ENCODE measurements at regions not wholly inside any gene's neighbourhood (a gene's known extent, or its start where the extent isn't known, plus 50 kb on each side); places are given as distances from the start of the nearest gene placed in this dataset.

DNA sequence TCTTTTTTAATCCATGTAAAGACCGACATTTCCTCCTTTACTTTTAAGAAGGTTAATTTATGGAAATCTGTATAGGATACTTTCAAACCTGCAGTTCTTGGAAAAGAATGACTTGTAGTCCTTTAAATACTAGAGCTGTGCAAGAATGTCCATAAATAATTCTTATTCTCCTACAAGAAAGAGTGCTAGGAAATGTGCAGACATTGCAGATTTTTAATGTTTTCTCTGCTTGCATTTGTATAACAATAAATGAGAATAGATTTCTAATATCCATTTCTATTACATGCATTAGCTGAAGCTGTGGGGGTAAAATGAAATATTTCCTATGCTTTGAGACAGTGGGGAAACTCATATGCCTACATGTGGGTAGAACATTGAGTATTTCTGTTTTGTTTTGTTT lies 607.2 kb upstream of the NOVA1 start:
- H3K27me3 ChIP-seq (ENCODE audit: insufficient read depth, insufficient read length), result no peaks in the 10 kb centered on the region
- no peaks in the 10 kb centered on the region for H3K9me3 ChIP-seq (ENCODE audit: insufficient read depth, low read length)
- no peak for DNase-seq (ENCODE audit: low read depth, low spot score)
- no peak overlapping the region for H3K4me3 ChIP-seq (ENCODE audit: insufficient read length, low read depth)
- no peak overlapping the region for H3K9ac ChIP-seq (ENCODE audit: insufficient read length, low read depth)
- H3K36me3 ChIP-seq (ENCODE audit: insufficient read depth, insufficient read length, low read length), result no peaks in the 10 kb centered on the region
- H3K4me1 ChIP-seq (ENCODE audit: insufficient read depth, insufficient read length), result no peaks in the 10 kb centered on the region
- TF ChIP-seq SUZ12 (IDR thresholded peaks at IDR 0.05; ENCODE audit: extremely low read depth, insufficient read depth, insufficient read length) (no peak), YY1 (IDR thresholded peaks at IDR 0.05; ENCODE audit: insufficient read depth, insufficient read length) (no peak), ZNF274 (IDR thresholded peaks at IDR 0.05; ENCODE audit: low read depth, low read length) (no peak)

DNA sequence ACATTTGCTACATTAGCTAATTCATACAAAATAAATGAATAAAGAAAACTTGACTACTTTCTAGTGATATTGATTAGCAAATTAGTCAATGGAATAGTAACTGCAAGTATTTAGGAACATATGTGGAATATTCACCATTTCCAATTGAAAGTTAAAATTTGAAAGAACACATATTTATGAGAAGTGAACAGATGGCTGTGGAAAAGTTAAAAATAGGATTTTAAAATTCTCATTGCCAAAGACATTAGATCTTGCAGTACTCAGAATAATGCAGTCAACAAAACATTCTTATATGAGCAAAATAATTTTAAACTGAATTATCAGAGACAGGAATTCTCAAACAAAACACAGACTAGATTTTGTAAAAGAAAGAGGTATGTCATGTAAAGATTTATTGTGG lies 613.9 kb upstream of the NOVA1 start:
- H3K4me3 ChIP-seq (ENCODE audit: insufficient read length, low read depth), result no peak overlapping the region
- no peaks in the 10 kb centered on the region for H3K36me3 ChIP-seq (ENCODE audit: insufficient read depth, insufficient read length, low read length)
- TF ChIP-seq ZNF274 (IDR thresholded peaks at IDR 0.05; ENCODE audit: low read depth, low read length) (no peak), SUZ12 (IDR thresholded peaks at IDR 0.05; ENCODE audit: extremely low read depth, insufficient read depth, insufficient read length) (no peak), YY1 (IDR thresholded peaks at IDR 0.05; ENCODE audit: insufficient read depth, insufficient read length) (no peak)
- peaks cover 3% of the 10 kb centered on the region; the same call in 1 of the 2 replicates for H3K9me3 ChIP-seq (ENCODE audit: insufficient read depth, low read length)
- H3K4me1 ChIP-seq (ENCODE audit: insufficient read depth, insufficient read length), result no peaks in the 10 kb centered on the region
- no peak overlapping the region for H3K9ac ChIP-seq (ENCODE audit: insufficient read length, low read depth)
- DNase-seq (ENCODE audit: low read depth, low spot score), result no peak
- H3K27me3 ChIP-seq (ENCODE audit: insufficient read depth, insufficient read length), result no peaks in the 10 kb centered on the region

DNA sequence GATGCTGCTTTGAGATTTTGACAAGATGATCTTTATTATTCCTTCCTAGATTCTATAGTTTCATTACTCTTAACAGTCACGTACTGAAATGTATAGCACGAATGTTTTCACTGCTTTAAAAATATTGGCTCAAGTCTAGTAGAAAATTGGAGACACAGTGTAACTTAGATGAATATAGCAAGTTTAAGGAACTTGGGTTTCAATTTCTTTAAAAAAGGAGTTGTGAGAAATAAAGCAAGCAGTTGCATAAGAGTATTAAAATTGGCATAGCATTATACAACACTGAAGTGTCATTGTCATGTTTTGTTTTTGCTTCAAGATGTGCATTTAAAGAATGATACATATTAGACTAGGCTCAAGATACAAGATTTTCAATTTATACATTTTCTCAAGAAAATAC lies 624.8 kb upstream of the NOVA1 start:
- Histone ChIP-seq H3K9me3 (ENCODE audit: insufficient read depth, low read length) (peaks cover 10% of the 10 kb centered on the region), H3K4me1 (ENCODE audit: insufficient read depth, insufficient read length) (no peaks in the 10 kb centered on the region), H3K27me3 (ENCODE audit: insufficient read depth, insufficient read length) (no peaks in the 10 kb centered on the region), H3K9ac (ENCODE audit: insufficient read length, low read depth) (no peak overlapping the region), H3K4me3 (ENCODE audit: insufficient read length, low read depth) (no peak overlapping the region), H3K36me3 (ENCODE audit: insufficient read depth, insufficient read length, low read length) (no peaks in the 10 kb centered on the region)
- DNase-seq (ENCODE audit: low read depth, low spot score), result no peak
- TF ChIP-seq SUZ12 (IDR thresholded peaks at IDR 0.05; ENCODE audit: extremely low read depth, insufficient read depth, insufficient read length), result no peak
- TF ChIP-seq YY1 (IDR thresholded peaks at IDR 0.05; ENCODE audit: insufficient read depth, insufficient read length), result no peak
- no peak for TF ChIP-seq ZNF274 (IDR thresholded peaks at IDR 0.05; ENCODE audit: low read depth, low read length)

DNA sequence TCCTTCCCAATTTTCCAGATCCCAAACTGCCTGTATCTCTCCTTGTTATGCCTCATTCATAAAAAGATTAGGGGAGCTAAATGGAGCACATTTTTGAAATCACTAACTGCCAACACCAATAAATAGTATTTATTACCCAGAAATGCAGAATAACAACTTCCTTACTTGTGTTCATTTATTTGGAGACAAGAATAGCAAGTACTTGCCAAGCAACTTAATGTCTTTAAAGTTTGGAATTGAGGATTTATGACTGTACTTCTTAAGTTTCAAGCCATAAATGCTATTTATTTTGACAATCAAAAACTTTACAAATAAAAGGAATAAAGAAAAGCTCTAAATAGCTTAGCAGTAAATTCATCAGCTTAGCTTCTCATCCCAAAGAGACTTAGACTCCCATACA lies 626.1 kb upstream of the NOVA1 start:
- Histone ChIP-seq H3K4me1 (ENCODE audit: insufficient read depth, insufficient read length) (no peaks in the 10 kb centered on the region), H3K9ac (ENCODE audit: insufficient read length, low read depth) (no peak overlapping the region), H3K4me3 (ENCODE audit: insufficient read length, low read depth) (no peak overlapping the region), H3K36me3 (ENCODE audit: insufficient read depth, insufficient read length, low read length) (no peaks in the 10 kb centered on the region), H3K27me3 (ENCODE audit: insufficient read depth, insufficient read length) (no peaks in the 10 kb centered on the region), H3K9me3 (ENCODE audit: insufficient read depth, low read length) (peaks cover 10% of the 10 kb centered on the region)
- TF ChIP-seq SUZ12 (IDR thresholded peaks at IDR 0.05; ENCODE audit: extremely low read depth, insufficient read depth, insufficient read length), result no peak
- no peak for TF ChIP-seq YY1 (IDR thresholded peaks at IDR 0.05; ENCODE audit: insufficient read depth, insufficient read length)
- no peak for TF ChIP-seq ZNF274 (IDR thresholded peaks at IDR 0.05; ENCODE audit: low read depth, low read length)
- no peak for DNase-seq (ENCODE audit: low read depth, low spot score)

DNA sequence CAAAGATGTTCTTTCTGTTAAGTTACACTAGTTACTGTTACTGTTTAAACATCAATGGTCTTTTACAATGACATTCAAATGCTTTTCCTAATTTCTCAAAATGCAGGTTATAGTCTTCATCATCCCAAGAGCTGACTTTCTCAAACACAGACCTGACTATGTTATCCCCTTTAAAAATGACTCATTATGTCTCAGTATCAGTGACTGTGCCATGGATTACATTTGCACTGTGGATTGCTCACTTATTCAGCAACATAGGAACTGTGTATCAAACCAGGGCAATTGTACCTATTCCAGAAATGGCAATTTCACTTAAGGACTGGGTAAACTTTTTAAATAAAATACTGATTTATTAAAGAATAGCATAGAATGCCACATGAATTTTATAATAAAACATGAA lies 630.2 kb upstream of the NOVA1 start:
- Histone ChIP-seq H3K36me3 (ENCODE audit: insufficient read depth, insufficient read length, low read length) (no peaks in the 10 kb centered on the region), H3K4me1 (ENCODE audit: insufficient read depth, insufficient read length) (no peaks in the 10 kb centered on the region), H3K4me3 (ENCODE audit: insufficient read length, low read depth) (no peak overlapping the region), H3K27me3 (ENCODE audit: insufficient read depth, insufficient read length) (no peaks in the 10 kb centered on the region), H3K9me3 (ENCODE audit: insufficient read depth, low read length) (no peaks in the 10 kb centered on the region), H3K9ac (ENCODE audit: insufficient read length, low read depth) (no peak overlapping the region)
- no peak for TF ChIP-seq SUZ12 (IDR thresholded peaks at IDR 0.05; ENCODE audit: extremely low read depth, insufficient read depth, insufficient read length)
- no peak for TF ChIP-seq YY1 (IDR thresholded peaks at IDR 0.05; ENCODE audit: insufficient read depth, insufficient read length)
- no peak for TF ChIP-seq ZNF274 (IDR thresholded peaks at IDR 0.05; ENCODE audit: low read depth, low read length)
- no peak for DNase-seq (ENCODE audit: low read depth, low spot score)

DNA sequence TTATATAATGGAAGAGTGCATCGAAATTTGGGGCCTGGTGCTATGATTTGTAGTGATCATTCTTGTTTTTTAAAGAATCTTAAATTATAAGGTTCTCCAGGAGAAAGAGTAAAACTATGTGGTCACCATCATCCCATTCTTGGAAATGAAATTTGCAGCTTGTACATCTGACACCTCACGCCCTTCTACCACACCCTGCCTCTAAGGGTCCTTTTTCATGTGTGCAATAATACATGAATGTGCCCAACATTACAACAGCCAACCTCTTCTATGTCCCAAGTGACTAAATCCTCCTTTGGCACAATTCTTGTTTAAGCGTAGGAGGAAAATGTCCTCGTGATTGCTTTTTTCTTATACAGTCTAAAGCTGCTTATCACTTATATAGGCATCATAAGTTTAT lies 636.5 kb upstream of the NOVA1 start:
- Histone ChIP-seq H3K9me3 (ENCODE audit: insufficient read depth, low read length) (no peaks in the 10 kb centered on the region), H3K27me3 (ENCODE audit: insufficient read depth, insufficient read length) (no peaks in the 10 kb centered on the region), H3K4me3 (ENCODE audit: insufficient read length, low read depth) (no peak overlapping the region), H3K36me3 (ENCODE audit: insufficient read depth, insufficient read length, low read length) (no peaks in the 10 kb centered on the region), H3K4me1 (ENCODE audit: insufficient read depth, insufficient read length) (no peaks in the 10 kb centered on the region), H3K9ac (ENCODE audit: insufficient read length, low read depth) (no peak overlapping the region)
- DNase-seq (ENCODE audit: low read depth, low spot score), result no peak
- TF ChIP-seq YY1 (IDR thresholded peaks at IDR 0.05; ENCODE audit: insufficient read depth, insufficient read length), result no peak
- TF ChIP-seq ZNF274 (IDR thresholded peaks at IDR 0.05; ENCODE audit: low read depth, low read length), result no peak
- no peak for TF ChIP-seq SUZ12 (IDR thresholded peaks at IDR 0.05; ENCODE audit: extremely low read depth, insufficient read depth, insufficient read length)

DNA sequence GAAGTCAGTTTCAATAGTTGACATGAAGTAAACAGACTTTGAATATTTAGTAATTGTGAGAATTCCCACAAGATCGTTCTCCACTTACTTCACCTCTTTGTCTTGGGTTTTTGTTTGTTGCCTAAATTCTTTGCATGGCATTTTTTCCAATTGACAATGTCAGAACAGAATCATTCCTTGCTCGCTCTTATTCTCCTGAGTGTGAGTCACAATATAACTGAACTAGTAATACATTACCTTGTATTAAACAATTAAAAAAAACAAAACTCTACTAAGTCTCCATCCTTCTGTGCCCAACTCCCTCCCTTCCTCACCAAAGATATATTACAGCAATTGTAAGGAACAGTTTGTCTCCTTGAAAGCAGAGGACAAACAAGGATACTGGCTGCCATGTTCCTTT lies 638.8 kb upstream of the NOVA1 start:
- H3K27me3 ChIP-seq (ENCODE audit: insufficient read depth, insufficient read length), result no peaks in the 10 kb centered on the region
- H3K4me3 ChIP-seq (ENCODE audit: insufficient read length, low read depth), result no peak overlapping the region
- H3K4me1 ChIP-seq (ENCODE audit: insufficient read depth, insufficient read length), result no peaks in the 10 kb centered on the region
- TF ChIP-seq YY1 (IDR thresholded peaks at IDR 0.05; ENCODE audit: insufficient read depth, insufficient read length) (no peak), SUZ12 (IDR thresholded peaks at IDR 0.05; ENCODE audit: extremely low read depth, insufficient read depth, insufficient read length) (no peak), ZNF274 (IDR thresholded peaks at IDR 0.05; ENCODE audit: low read depth, low read length) (no peak)
- H3K36me3 ChIP-seq (ENCODE audit: insufficient read depth, insufficient read length, low read length), result no peaks in the 10 kb centered on the region
- no peak overlapping the region for H3K9ac ChIP-seq (ENCODE audit: insufficient read length, low read depth)
- DNase-seq (ENCODE audit: low read depth, low spot score), result no peak
- no peaks in the 10 kb centered on the region for H3K9me3 ChIP-seq (ENCODE audit: insufficient read depth, low read length)

DNA sequence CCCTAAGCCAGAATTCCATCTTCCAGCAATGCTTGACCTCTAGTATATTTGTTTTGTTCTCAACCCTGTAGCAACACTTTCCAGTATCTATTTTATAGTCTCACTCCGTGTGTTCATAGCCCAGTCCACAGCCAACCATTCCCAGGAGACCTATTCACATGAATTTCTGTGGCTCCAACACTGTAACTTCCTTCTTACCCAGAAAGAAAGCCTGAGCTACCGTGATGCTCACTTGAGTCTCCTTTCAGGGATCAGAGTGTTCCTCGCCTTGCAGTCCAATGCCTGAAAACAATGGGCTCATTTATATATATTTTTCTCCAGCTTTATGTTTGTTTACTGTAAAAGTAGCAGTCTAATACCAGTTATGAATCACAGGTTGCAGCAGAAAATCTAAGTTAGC lies 645.0 kb upstream of the NOVA1 start:
- Histone ChIP-seq H3K9ac (ENCODE audit: insufficient read length, low read depth) (no peak overlapping the region), H3K27me3 (ENCODE audit: insufficient read depth, insufficient read length) (no peaks in the 10 kb centered on the region), H3K4me3 (ENCODE audit: insufficient read length, low read depth) (no peak overlapping the region), H3K4me1 (ENCODE audit: insufficient read depth, insufficient read length) (no peaks in the 10 kb centered on the region), H3K9me3 (ENCODE audit: insufficient read depth, low read length) (no peaks in the 10 kb centered on the region), H3K36me3 (ENCODE audit: insufficient read depth, insufficient read length, low read length) (no peaks in the 10 kb centered on the region)
- DNase-seq (ENCODE audit: low read depth, low spot score), result no peak
- TF ChIP-seq ZNF274 (IDR thresholded peaks at IDR 0.05; ENCODE audit: low read depth, low read length), result no peak
- no peak for TF ChIP-seq SUZ12 (IDR thresholded peaks at IDR 0.05; ENCODE audit: extremely low read depth, insufficient read depth, insufficient read length)
- no peak for TF ChIP-seq YY1 (IDR thresholded peaks at IDR 0.05; ENCODE audit: insufficient read depth, insufficient read length)
